ENCODE measurements at regions not wholly inside any gene's neighbourhood (a gene's known extent, or its start where the extent isn't known, plus 50 kb on each side); places are given as distances from the start of the nearest gene placed in this dataset.

DNA sequence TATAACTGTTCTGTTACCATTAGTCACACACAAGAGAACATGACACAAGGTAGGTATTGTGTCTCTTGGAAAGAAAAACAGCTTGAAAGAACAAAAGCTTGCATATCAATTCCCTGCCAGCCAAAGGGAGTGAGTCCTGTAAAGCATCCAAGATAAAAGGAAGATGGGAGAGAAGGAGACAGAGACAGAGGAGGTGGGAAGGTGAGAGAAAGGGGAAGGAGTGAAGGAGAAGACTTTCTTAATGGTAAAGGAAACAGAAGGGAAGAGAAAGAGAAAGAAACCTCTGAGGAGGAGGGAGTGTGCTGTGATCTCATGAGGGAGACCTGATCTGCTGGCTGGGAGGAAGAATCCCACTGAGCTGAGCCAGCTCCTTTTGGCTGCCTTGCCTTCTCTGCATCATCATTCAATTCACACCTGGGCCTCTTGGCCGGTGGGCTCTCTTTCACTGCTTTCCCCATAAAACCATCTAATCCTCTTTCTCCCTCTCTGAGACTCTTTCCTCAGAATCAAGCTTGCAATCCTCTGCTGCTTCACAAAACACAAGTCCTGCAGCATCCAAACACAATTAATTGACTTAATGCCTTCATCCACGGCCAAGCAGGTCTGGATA is 271.6 kb downstream of the ABCC12 start:
- TF ChIP-seq, protein P1, sequence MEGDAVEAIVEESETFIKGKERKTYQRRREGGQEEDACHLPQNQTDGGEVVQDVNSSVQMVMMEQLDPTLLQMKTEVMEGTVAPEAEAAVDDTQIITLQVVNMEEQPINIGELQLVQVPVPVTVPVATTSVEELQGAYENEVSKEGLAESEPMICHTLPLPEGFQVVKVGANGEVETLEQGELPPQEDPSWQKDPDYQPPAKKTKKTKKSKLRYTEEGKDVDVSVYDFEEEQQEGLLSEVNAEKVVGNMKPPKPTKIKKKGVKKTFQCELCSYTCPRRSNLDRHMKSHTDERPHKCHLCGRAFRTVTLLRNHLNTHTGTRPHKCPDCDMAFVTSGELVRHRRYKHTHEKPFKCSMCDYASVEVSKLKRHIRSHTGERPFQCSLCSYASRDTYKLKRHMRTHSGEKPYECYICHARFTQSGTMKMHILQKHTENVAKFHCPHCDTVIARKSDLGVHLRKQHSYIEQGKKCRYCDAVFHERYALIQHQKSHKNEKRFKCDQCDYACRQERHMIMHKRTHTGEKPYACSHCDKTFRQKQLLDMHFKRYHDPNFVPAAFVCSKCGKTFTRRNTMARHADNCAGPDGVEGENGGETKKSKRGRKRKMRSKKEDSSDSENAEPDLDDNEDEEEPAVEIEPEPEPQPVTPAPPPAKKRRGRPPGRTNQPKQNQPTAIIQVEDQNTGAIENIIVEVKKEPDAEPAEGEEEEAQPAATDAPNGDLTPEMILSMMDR (IDR thresholded peaks at IDR 0.05; ENCODE audit: low read depth, low read length) = no peak
- TF ChIP-seq POLR2A (IDR thresholded peaks at IDR 0.05; ENCODE audit: extremely low read depth, insufficient read length) = no peak
